Adrenal gland (tissue), 9 donors: ENCODE measurements at regions not wholly inside any gene's neighbourhood (a gene's known extent, or its start where the extent isn't known, plus 50 kb on each side); places are given as distances from the start of the nearest gene placed in this dataset.

Experiments used
- DNase-seq, 7 donors: peaks; one replicate each; pipeline ENCODE4 v3.0.0-alpha.2; 2019 to 2020
- H3K27ac ChIP-seq, 5 donors: fragments of 200-600 bp; sonication (generic) in 4 of 5; 1 replicate in 3 of 5; 2 replicates in 2 of 5; pipeline versions ENCODE4 v1.5.1 to v1.8.0; 2016 to 2020; ENCODE audit warnings: mild to moderate bottlenecking in 1 of 5
- H3K27me3 ChIP-seq: fragments of 200-600 bp; 2 replicates; pipeline ENCODE4 v1.8.0; 2021
- H3K36me3 ChIP-seq, 2 donors: fragments of 200-600 bp; replicated peaks in 1 of 2; 1 replicate in 1 of 2; 2 replicates in 1 of 2; pipeline versions ENCODE4 v1.5.1 to v1.8.0; 2018 to 2022
- H3K4me1 ChIP-seq, 2 donors: fragments of 200-600 bp; replicated peaks in 1 of 2; 1 replicate in 1 of 2; 2 replicates in 1 of 2; pipeline versions ENCODE4 v1.5.1 to v1.8.0; 2018 to 2021
- H3K4me3 ChIP-seq, 4 donors: fragments of 200-600 bp; sonication (generic) in 3 of 4; one replicate each; pipeline ENCODE4 v1.5.1; 2016 to 2018
- H3K9me3 ChIP-seq, 3 donors: fragments of 200-600 bp; sonication (generic) in 1 of 3; replicated peaks in 1 of 3; 1 replicate in 2 of 3; 2 replicates in 1 of 3; pipeline versions ENCODE4 v1.5.1 to v1.8.0; 2016 to 2021
- POLR2A ChIP-seq, 2 donors: fragments of 450-650 bp; IDR thresholded peaks; one replicate each; pipeline ENCODE4 v1.6.1; 2017; ENCODE audit warnings: antibody characterized with exemption in 2 of 2, mild to moderate bottlenecking in 2 of 2, moderate library complexity in 1 of 2
- WGBS, 4 donors: extraction: QIAGEN DNeasy Blood & Tissue Kit in 2 of 4; methylation state at CpG; one replicate each; pipeline versions ENCODE4 v1.1.5 to v1.1.7; 2013 to 2017; 5-methylcytosine and 5-hydroxymethylcytosine counted together
- intact Hi-C, 2 donors: fragments of 100-400 bp; cut with DNase I; formaldehyde crosslinking; loops; one replicate each; pipeline versions ENCODE4 v1.14.1 to v1.15.0; 2022 to 2023
- TF ChIP-seq, protein P1 (sequence below), 6 experiments: fragments of 450-650 bp in 4 of 6; fragments of 200-600 bp in 2 of 6; sonication (generic) in 1 of 6; IDR thresholded peaks; 1 replicate in 5 of 6; 2 replicates in 1 of 6; pipeline versions ENCODE4 v1.5.1 to v1.8.0; 2016 to 2021; ENCODE audit warnings: antibody characterized with exemption in 6 of 6, mild to moderate bottlenecking in 2 of 6, moderate library complexity in 1 of 6
- donor health status: healthy with polysubstance abuse.
- donor health status: Bipolar disorder and iron deficiency.
- donor health status: DM: yes; HTN: yes; CAD: no.
- donor health status: DM: no; HTN: no; CAD: no.
- donor health status: DM: no; HTN: no; CAD: no.

DNA sequence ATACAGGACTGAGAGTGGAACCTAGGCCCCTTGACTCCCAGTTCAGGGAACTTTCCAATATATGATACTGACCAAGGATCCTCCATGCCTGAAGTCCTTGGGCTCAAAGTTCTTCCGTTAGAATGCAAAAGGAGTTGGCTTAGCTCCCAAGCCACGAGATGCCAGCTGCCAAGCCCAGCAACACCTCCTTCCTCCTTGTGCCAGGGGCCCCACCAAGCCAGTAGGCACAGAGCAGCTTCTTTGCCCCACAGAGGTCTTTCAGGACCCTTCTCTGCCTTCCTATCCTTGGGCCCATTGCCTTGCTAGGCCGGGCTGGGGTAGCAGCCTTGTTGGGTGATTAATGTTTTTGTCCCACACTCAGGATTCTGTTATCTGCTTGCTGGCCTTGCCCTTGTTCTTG lies 105.6 kb downstream of the EFNB1 start:
- intact Hi-C loops, result no loop called here
- TF ChIP-seq, protein P1, sequence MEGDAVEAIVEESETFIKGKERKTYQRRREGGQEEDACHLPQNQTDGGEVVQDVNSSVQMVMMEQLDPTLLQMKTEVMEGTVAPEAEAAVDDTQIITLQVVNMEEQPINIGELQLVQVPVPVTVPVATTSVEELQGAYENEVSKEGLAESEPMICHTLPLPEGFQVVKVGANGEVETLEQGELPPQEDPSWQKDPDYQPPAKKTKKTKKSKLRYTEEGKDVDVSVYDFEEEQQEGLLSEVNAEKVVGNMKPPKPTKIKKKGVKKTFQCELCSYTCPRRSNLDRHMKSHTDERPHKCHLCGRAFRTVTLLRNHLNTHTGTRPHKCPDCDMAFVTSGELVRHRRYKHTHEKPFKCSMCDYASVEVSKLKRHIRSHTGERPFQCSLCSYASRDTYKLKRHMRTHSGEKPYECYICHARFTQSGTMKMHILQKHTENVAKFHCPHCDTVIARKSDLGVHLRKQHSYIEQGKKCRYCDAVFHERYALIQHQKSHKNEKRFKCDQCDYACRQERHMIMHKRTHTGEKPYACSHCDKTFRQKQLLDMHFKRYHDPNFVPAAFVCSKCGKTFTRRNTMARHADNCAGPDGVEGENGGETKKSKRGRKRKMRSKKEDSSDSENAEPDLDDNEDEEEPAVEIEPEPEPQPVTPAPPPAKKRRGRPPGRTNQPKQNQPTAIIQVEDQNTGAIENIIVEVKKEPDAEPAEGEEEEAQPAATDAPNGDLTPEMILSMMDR (IDR thresholded peaks at IDR 0.05), result no peak
- no peak for TF ChIP-seq POLR2A (IDR thresholded peaks at IDR 0.05)
- peak overlapping the region in 3 of 5 donors; percentile 10 to 78 (median 44) for H3K27ac ChIP-seq
- no peak overlapping the region for H3K4me3 ChIP-seq
- peak in 3 of 7 donors; percentile 25 to 48 (median 39) for DNase-seq
- H3K9me3 ChIP-seq, result no peaks in the 10 kb centered on the region
- 25 to 30% (median 28%) methylated on average over 1 to 3 of the region's 3 CpGs; no CpG with 5 or more reads in 1 of the 4 donors for WGBS, 4 donors
- no peaks in the 10 kb centered on the region for H3K36me3 ChIP-seq
- H3K4me1 ChIP-seq, result peaks cover 17 to 27% of the 10 kb centered on the region in 2 donors
- H3K27me3 ChIP-seq, result no peaks in the 10 kb centered on the region

DNA sequence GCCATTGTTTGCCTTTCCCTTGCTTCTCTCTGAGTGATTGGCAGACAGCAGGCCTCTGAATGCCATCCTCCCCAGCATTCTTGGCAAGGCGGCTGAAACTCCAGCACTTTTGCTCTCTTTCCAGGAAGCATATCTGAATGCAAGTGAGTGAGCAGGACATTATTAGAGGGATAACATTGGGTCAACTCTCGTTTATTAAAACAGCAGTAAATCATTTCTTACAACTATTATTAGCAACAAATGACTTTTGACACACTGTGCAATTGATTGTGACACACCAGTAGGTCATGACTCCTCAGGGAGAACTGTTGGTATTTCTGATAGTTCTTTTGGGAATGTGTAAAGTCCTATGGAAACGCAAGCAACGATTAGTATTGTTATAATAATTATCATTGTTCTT lies 103.8 kb downstream of the EFNB1 start:
- H3K4me3 ChIP-seq, result no peak overlapping the region
- intact Hi-C loops, result no loop called here
- DNase-seq, result peak in 5 of 7 donors; percentile 26 to 63 (median 44)
- peaks cover 17 to 27% of the 10 kb centered on the region in 2 donors for H3K4me1 ChIP-seq
- no peak for TF ChIP-seq POLR2A (IDR thresholded peaks at IDR 0.05)
- TF ChIP-seq, protein P1 (IDR thresholded peaks at IDR 0.05), result no peak
- peak overlapping the region in 1 of 5 donors; percentile 66 for H3K27ac ChIP-seq
- H3K9me3 ChIP-seq, result no peaks in the 10 kb centered on the region
- H3K27me3 ChIP-seq, result no peaks in the 10 kb centered on the region
- WGBS, 4 donors, result 36 to 48% (median 44%) methylated on average over 4 of the region's 4 CpGs
- no peaks in the 10 kb centered on the region for H3K36me3 ChIP-seq

DNA sequence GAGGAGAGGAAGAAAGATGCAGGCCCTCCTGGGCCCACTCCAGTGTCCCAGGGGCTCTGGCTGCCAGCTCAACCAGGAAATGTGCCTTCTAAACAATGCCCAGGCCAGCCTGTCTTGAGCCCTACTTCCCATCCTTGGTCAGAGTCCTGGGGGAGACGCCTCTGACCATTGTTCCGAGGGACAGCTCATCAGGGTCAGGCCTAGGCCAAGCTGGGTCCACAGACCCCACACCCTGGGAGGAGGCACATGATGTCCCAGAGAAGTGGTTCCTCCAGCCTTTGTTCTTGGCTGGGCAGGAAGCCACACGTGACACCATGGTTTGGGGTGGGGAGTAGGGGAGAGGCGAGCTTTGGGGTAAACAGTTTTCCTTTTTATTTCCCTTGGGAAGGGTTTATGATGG lies 102.5 kb downstream of the EFNB1 start:
- peak overlapping the region in 1 of 5 donors; percentile 66 for H3K27ac ChIP-seq

DNA sequence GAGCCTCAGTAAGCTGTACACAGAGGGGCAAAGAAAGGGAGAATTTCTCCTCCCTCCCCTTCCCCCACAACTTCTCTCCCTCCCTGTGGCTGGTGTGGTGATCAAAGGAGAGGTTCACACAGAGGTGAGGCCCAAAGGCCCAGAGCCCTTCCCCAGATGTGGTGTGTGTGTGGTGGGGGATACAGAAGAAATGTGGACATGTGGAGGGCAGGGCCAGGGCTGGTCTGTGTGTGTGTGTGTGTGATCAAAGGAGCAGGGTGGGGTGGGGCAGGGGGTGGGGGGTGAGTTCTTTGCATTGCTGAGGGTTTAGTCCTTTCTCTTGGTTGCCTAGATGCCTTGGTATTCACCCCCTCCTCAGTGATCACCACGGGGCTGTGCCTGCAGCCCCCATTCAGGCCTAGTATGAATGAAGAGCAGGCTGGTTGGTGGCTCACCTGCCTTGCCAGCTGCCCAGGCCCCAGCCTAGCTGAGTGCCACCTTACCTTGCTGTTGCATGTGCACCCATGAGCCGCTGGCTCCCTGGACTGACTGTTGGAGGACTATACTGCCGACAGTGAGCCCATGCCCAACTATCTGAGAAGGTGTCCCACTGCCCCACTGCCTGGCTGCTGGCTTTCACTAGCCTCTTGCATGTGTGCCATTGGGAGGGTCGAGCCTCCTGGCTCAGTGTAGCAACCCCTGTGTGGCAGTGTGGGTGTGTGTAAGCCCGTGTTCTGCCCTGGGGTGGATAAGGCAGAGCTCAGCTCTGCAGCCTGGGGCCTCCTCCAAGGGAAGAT lies 101.9 kb downstream of the EFNB1 start:
- 20 to 79% (median 74%) methylated on average over 1 to 5 of the region's 5 CpGs for WGBS, 4 donors
- DNase-seq, result no peak
- intact Hi-C loops, result no loop called here
- H3K4me1 ChIP-seq, result peaks cover 17 to 20% of the 10 kb centered on the region in 2 donors
- TF ChIP-seq, protein P1 (IDR thresholded peaks at IDR 0.05), result no peak
- TF ChIP-seq POLR2A (IDR thresholded peaks at IDR 0.05), result no peak
- H3K27ac ChIP-seq, result peak overlapping the region in 1 of 5 donors; percentile 66
- no peaks in the 10 kb centered on the region for H3K36me3 ChIP-seq
- no peaks in the 10 kb centered on the region for H3K9me3 ChIP-seq
- H3K4me3 ChIP-seq, result no peak overlapping the region
- H3K27me3 ChIP-seq, result no peaks in the 10 kb centered on the region

More for the DNA sequence above, 102.5 kb downstream of the EFNB1 start:
- WGBS, 4 donors, result 62 to 76% (median 65%) methylated on average over 2 to 4 of the region's 4 CpGs
- Histone ChIP-seq H3K9me3 (no peaks in the 10 kb centered on the region), H3K36me3 (no peaks in the 10 kb centered on the region), H3K4me3 (no peak overlapping the region), H3K4me1 (peaks cover 17 to 21% of the 10 kb centered on the region in 2 donors), H3K27me3 (no peaks in the 10 kb centered on the region)
- peak in 2 of 7 donors; percentile 42 to 48 for DNase-seq
- intact Hi-C loops, result no loop called here
- no peak for TF ChIP-seq POLR2A (IDR thresholded peaks at IDR 0.05)
- TF ChIP-seq, protein P1 (IDR thresholded peaks at IDR 0.05), result no peak
